ENCODE measurements at regions not wholly inside any gene's neighbourhood (a gene's known extent, or its start where the extent isn't known, plus 50 kb on each side); places are given as distances from the start of the nearest gene placed in this dataset.

- TF ChIP-seq, protein P1, sequence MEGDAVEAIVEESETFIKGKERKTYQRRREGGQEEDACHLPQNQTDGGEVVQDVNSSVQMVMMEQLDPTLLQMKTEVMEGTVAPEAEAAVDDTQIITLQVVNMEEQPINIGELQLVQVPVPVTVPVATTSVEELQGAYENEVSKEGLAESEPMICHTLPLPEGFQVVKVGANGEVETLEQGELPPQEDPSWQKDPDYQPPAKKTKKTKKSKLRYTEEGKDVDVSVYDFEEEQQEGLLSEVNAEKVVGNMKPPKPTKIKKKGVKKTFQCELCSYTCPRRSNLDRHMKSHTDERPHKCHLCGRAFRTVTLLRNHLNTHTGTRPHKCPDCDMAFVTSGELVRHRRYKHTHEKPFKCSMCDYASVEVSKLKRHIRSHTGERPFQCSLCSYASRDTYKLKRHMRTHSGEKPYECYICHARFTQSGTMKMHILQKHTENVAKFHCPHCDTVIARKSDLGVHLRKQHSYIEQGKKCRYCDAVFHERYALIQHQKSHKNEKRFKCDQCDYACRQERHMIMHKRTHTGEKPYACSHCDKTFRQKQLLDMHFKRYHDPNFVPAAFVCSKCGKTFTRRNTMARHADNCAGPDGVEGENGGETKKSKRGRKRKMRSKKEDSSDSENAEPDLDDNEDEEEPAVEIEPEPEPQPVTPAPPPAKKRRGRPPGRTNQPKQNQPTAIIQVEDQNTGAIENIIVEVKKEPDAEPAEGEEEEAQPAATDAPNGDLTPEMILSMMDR (conservative IDR thresholded peaks at IDR 0.05; ENCODE audit: low read depth, low read length): no peak
- TF ChIP-seq EZH2phosphoT487 (IDR thresholded peaks at IDR 0.05; ENCODE audit: borderline replicate concordance, low read length): no peak
These were observed 180.8 kb upstream of the MMADHC start for GRCh38 chr2:149768320-149768799.

Measured in PC-3 (cell line).